Mammary epithelial cell (primary cell): ENCODE measurements at regions not wholly inside any gene's neighbourhood (a gene's known extent, or its start where the extent isn't known, plus 50 kb on each side); places are given as distances from the start of the nearest gene placed in this dataset.

Experiments used
- CTCF ChIP-seq, 2 donors: IDR thresholded peaks in 1 of 2; conservative IDR thresholded peaks in 1 of 2; 2 replicates each; pipeline ENCODE4 v1.5.1; 2011 to 2012; ENCODE audit warnings: inconsistent platforms in 2 of 2, low read length in 2 of 2, mild to moderate bottlenecking in 2 of 2, control low read depth in 1 of 2, low read depth in 1 of 2; ENCODE audit not compliant: insufficient read depth in 1 of 2; ENCODE audit errors: extremely low read depth in 1 of 2
- EZH2 ChIP-seq: IDR thresholded peaks from 2 replicates; pipeline ENCODE4 v1.6.1; 2012; ENCODE audit warnings: low read length, inconsistent platforms, borderline replicate concordance

GRCh38 chr18:77862066-77862757 is 612.6 kb downstream of the GALR1 start:
- no peak for TF ChIP-seq CTCF (conservative IDR thresholded peaks at IDR 0.05 in 1 of 2, IDR thresholded peaks at IDR 0.05 in 1 of 2; ENCODE audit: extremely low read depth in 1 of 2, insufficient read depth in 1 of 2, low read depth in 1 of 2, low read length in 2 of 2)
- no peak for TF ChIP-seq EZH2
